Activated naive CD8-positive, alpha-beta T cell treated with anti-CD3 and anti-CD28 coated beads for 36 hours (primary cell): ENCODE measurements at regions not wholly inside any gene's neighbourhood (a gene's known extent, or its start where the extent isn't known, plus 50 kb on each side); places are given as distances from the start of the nearest gene placed in this dataset.

Source experiments
- DNase-seq: peaks from one replicate; pipeline ENCODE4 v3.0.0; 2021
- H3K27ac Mint-ChIP-seq: one replicate; pipeline ENCODE4 v1.8.0; 2022; ENCODE audit warnings: mild to moderate bottlenecking, moderate library complexity, mixed read lengths
- H3K27me3 Mint-ChIP-seq: one replicate; pipeline ENCODE4 v1.8.0; 2022; ENCODE audit warnings: mild to moderate bottlenecking, mixed read lengths
- H3K36me3 Mint-ChIP-seq: one replicate; pipeline ENCODE4 v1.8.0; 2021; ENCODE audit warnings: mild to moderate bottlenecking, mixed read lengths
- H3K4me1 Mint-ChIP-seq: one replicate; pipeline ENCODE4 v1.8.0; 2021; ENCODE audit warnings: mixed read lengths
- H3K4me3 Mint-ChIP-seq: one replicate; pipeline ENCODE4 v1.8.0; 2022; ENCODE audit warnings: mild to moderate bottlenecking, moderate library complexity, mixed read lengths
- H3K9me3 Mint-ChIP-seq: one replicate; pipeline ENCODE4 v1.8.0; 2022; ENCODE audit warnings: mixed read lengths

GRCh38 chr4:13102092-13102742 is 381.9 kb downstream of the RAB28 start:
- Mint-ChIP-seq H3K27ac (no peak overlapping the region), H3K9me3 (no peaks in the 10 kb centered on the region), H3K36me3 (no peaks in the 10 kb centered on the region), H3K4me1 (no peaks in the 10 kb centered on the region), H3K27me3 (no peaks in the 10 kb centered on the region), H3K4me3 (no peak overlapping the region)
- no peak for DNase-seq

DNA sequence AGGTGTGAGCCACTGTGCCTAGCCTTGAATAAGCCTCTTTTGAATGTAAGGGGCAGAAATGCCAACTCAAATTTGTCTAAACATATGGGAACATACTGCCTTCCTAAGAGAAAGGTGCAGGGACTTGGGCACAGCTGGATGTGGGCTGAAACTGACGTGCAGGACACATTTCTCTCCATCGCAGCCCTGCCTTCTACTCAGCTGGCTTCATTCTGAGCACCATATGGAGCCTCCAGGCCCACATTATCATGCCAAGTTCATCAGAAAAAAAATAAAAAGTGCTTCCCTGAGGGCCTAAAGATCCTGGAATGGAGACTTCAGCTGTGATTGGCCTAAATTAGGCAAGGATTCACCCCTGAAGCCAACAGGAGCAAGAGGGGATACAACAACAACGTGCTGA is 386.2 kb downstream of the RAB28 start:
- Mint-ChIP-seq H3K27ac (no peak overlapping the region), H3K9me3 (no peaks in the 10 kb centered on the region), H3K27me3 (no peaks in the 10 kb centered on the region), H3K4me3 (no peak overlapping the region), H3K4me1 (no peaks in the 10 kb centered on the region), H3K36me3 (no peaks in the 10 kb centered on the region)
- DNase-seq, result no peak

DNA sequence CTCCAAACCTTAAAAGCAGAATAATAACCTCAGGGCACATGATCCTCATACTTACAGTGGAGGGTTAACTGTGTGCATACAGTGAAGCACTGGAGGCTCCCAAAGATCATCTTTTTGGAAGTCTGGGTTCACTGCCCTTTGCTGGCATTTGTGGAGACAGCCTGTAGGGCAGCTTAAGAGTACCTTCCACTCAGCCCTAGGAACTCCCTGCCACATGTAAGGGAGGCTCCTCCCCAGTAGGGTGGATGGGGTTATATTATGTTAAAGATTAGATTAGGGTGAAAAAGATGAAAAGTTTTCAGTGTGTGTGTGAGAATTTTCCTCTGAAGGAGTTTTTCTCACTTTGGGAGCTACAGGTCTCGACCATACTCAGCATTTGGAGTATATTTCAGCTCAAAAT is 388.4 kb downstream of the RAB28 start:
- no peaks in the 10 kb centered on the region for H3K9me3 Mint-ChIP-seq
- H3K27ac Mint-ChIP-seq, result no peak overlapping the region
- no peaks in the 10 kb centered on the region for H3K27me3 Mint-ChIP-seq
- H3K4me3 Mint-ChIP-seq, result no peak overlapping the region
- H3K36me3 Mint-ChIP-seq, result no peaks in the 10 kb centered on the region
- no peaks in the 10 kb centered on the region for H3K4me1 Mint-ChIP-seq
- DNase-seq, result no peak

- no peaks in the 10 kb centered on the region for H3K9me3 Mint-ChIP-seq
These were observed 391.0 kb downstream of the RAB28 start for GRCh38 chr4:13093170-13093569.

DNA sequence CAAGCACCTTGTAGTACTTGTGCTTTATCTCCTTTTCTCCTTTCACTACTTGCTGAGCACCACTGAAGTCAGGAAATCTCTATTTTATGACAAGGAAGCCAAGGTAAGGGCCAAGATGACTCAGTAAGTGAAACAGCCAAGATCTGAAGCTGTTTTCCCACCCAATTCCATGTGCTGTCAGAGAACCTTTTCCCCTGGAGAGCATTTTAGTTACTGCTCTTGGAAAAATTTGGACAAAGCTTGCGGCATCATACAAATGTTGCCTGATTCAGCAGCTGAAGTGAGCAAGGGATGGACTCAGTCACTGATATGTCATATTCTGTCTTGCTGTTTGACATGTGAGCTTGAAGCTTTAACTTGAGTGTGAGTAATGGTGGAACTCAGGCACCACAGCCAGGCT is 391.4 kb downstream of the RAB28 start:
- H3K4me1 Mint-ChIP-seq, result no peaks in the 10 kb centered on the region
- DNase-seq, result no peak
- H3K27me3 Mint-ChIP-seq, result no peaks in the 10 kb centered on the region
- H3K36me3 Mint-ChIP-seq, result no peaks in the 10 kb centered on the region
- no peak overlapping the region for H3K27ac Mint-ChIP-seq
- no peak overlapping the region for H3K4me3 Mint-ChIP-seq
- H3K9me3 Mint-ChIP-seq, result no peaks in the 10 kb centered on the region

More at GRCh38 chr4:13093170-13093569, 391.0 kb downstream of the RAB28 start:
- Mint-ChIP-seq H3K4me1 (no peaks in the 10 kb centered on the region), H3K4me3 (no peak overlapping the region), H3K27me3 (no peaks in the 10 kb centered on the region), H3K27ac (no peak overlapping the region), H3K36me3 (no peaks in the 10 kb centered on the region)
- no peak for DNase-seq

DNA sequence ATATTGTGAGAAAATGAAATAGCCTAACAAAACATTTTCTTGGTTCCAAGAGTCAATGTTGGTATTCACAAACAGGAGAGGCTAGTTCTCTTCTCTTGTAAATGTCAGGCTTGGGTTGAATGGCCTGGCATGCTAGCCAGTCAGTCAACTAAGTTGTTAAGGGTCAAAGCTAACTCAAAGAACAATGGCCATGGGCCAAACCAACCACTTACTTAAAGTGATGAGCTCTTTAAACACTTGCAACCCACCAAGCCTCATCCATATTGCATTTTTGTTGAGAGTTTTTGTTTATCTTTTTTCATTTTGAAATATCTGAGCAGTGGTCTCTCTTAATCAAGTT is 394.5 kb downstream of the RAB28 start:
- H3K9me3 Mint-ChIP-seq, result no peaks in the 10 kb centered on the region
- no peak overlapping the region for H3K4me3 Mint-ChIP-seq
- H3K27me3 Mint-ChIP-seq, result no peaks in the 10 kb centered on the region
- DNase-seq, result no peak
- H3K36me3 Mint-ChIP-seq, result no peaks in the 10 kb centered on the region
- no peak overlapping the region for H3K27ac Mint-ChIP-seq
- H3K4me1 Mint-ChIP-seq, result no peaks in the 10 kb centered on the region

- H3K9me3 Mint-ChIP-seq, result peaks cover 1% of the 10 kb centered on the region
- no peak for DNase-seq
- no peak overlapping the region for H3K27ac Mint-ChIP-seq
- H3K27me3 Mint-ChIP-seq, result no peaks in the 10 kb centered on the region
- no peaks in the 10 kb centered on the region for H3K4me1 Mint-ChIP-seq
- H3K4me3 Mint-ChIP-seq, result no peak overlapping the region
- H3K36me3 Mint-ChIP-seq, result no peaks in the 10 kb centered on the region
These were observed 395.1 kb downstream of the RAB28 start for GRCh38 chr4:13088726-13089658.

DNA sequence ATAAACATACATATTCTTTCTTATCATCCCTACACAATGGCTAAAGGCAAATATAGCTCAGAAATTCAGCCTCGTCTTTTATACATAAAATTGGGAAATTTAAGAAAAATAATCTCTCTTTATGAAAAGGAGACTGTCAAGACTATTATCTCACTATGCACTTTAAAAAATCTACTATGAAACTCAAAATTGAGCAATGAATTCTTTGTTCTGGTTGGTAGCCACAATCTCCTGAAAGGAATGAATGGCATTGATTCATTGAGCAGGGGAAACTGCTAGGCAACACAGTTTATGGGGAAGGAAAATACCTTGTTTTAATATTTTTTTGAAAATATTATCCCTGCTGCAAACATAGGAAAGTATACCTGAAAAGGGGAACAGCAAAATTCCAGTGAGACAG is 397.1 kb downstream of the RAB28 start:
- H3K4me1 Mint-ChIP-seq, result no peaks in the 10 kb centered on the region
- H3K4me3 Mint-ChIP-seq, result no peak overlapping the region
- H3K27ac Mint-ChIP-seq, result no peak overlapping the region
- H3K9me3 Mint-ChIP-seq, result peaks cover 5% of the 10 kb centered on the region
- H3K36me3 Mint-ChIP-seq, result no peaks in the 10 kb centered on the region
- DNase-seq, result no peak
- no peaks in the 10 kb centered on the region for H3K27me3 Mint-ChIP-seq

DNA sequence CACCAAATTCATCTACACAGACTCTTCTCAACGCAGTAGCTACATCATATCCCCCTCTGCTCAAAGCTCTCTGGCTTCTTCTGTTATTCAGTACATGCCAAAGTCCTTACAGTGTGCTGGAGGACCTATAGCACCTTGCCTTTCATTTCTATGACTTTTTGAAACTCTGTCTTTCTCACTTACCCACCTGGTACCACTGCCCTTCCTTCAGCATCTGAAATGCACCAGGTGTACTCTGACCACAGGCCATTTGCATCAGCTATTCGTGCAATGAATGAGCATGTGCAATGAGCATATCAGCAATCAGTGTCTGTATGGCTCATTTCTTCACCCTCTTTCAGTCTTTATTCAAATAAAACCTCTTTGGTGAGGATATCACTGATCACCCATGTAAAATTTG is 399.9 kb downstream of the RAB28 start:
- no peak for DNase-seq
- Mint-ChIP-seq H3K36me3 (peaks cover 5% of the 10 kb centered on the region), H3K4me3 (no peak overlapping the region), H3K4me1 (no peaks in the 10 kb centered on the region), H3K9me3 (peaks cover 16% of the 10 kb centered on the region), H3K27me3 (no peaks in the 10 kb centered on the region), H3K27ac (no peak overlapping the region)

DNA sequence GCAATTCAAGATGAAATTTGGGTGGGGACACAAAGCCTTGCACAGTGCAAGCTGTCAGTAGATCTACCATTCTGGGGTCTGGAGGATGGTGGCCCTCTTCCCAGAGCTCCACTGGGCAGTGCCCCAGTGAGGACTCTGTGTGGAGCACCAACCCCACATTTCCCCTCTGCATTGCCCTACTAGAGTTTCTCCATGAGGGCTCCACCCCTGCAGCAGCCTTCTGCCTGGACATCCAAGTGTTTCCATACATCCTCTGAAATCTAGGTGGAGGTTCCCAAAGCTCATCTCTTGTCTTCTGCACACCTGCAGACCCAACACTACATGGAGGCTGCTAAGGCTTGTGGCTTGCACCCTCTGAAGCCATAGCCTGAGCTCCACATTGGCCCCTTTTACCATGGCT is 402.3 kb downstream of the RAB28 start:
- Mint-ChIP-seq H3K4me1 (no peaks in the 10 kb centered on the region), H3K27me3 (no peaks in the 10 kb centered on the region), H3K4me3 (no peak overlapping the region), H3K36me3 (peaks cover 5% of the 10 kb centered on the region), H3K27ac (no peak overlapping the region), H3K9me3 (peaks cover 16% of the 10 kb centered on the region)
- DNase-seq, result no peak

GRCh38 chr4:13067077-13067476 is 417.1 kb downstream of the RAB28 start:
- Mint-ChIP-seq H3K27me3 (no peaks in the 10 kb centered on the region), H3K36me3 (no peaks in the 10 kb centered on the region), H3K9me3 (peaks cover 2% of the 10 kb centered on the region), H3K4me3 (no peak overlapping the region), H3K4me1 (no peaks in the 10 kb centered on the region), H3K27ac (no peak overlapping the region)
- no peak for DNase-seq

- H3K36me3 Mint-ChIP-seq, result no peaks in the 10 kb centered on the region
- H3K27ac Mint-ChIP-seq, result no peak overlapping the region
- no peaks in the 10 kb centered on the region for H3K27me3 Mint-ChIP-seq
- no peaks in the 10 kb centered on the region for H3K9me3 Mint-ChIP-seq
- no peaks in the 10 kb centered on the region for H3K4me1 Mint-ChIP-seq
- no peak overlapping the region for H3K4me3 Mint-ChIP-seq
- no peak for DNase-seq
These were observed 425.1 kb downstream of the RAB28 start for GRCh38 chr4:13059019-13059418.

DNA sequence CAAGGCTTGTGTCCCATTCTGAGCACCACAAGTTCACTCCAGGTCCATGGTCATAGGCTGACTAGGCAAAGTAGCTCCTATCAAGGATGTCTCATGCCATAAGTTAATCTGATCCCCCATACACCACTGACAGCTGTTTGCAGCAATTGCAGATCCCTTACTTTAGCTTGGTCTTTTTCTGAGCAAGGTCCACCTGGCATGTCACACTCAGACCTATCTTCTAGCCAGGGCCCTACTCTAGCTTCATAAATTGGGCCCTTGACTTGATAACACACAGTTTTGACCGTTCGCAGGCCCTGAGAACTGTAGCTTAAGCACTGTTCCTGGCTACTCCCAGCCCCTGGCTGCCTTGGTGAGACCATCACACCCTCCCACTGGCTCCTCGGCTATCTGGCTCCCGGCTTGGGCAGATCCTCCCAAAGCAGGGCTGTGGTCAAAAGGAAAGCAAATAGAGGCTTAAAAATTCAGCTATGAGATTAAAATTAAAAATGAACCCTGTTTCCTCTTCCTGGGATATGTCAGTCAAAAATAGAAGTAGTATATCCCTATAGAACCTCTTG is 427.4 kb downstream of the RAB28 start:
- Mint-ChIP-seq H3K36me3 (no peaks in the 10 kb centered on the region), H3K4me1 (no peaks in the 10 kb centered on the region), H3K27ac (no peak overlapping the region), H3K27me3 (no peaks in the 10 kb centered on the region), H3K9me3 (no peaks in the 10 kb centered on the region), H3K4me3 (no peak overlapping the region)
- no peak for DNase-seq

DNA sequence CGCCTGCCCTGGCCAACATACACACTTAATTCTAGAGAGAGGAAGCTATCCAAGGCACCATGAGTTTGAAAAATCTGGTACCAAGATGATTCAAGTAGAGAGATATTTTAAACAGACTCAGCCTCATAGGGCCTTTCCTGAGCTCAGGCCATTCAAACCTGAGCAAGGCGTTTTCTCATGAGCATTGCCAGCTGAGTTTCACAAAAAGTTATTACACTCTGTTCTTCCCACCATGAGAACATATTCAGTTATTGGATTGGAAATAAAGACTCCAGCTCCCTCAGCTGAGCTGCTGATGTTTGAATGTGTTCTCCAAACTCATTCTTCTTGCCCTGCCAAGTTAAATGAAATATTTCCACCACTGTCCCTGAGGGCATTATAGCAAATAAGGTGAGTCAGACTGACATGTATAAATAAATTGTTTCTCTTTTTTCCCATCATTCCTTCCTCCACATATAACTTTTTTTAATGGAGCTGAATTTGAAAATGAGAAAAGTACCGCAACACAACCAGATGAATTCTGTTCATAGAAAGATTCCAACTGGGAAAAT is 429.6 kb downstream of the RAB28 start:
- Mint-ChIP-seq H3K36me3 (no peaks in the 10 kb centered on the region), H3K4me1 (no peaks in the 10 kb centered on the region), H3K4me3 (no peak overlapping the region), H3K27me3 (no peaks in the 10 kb centered on the region), H3K27ac (no peak overlapping the region), H3K9me3 (no peaks in the 10 kb centered on the region)
- DNase-seq, result no peak

DNA sequence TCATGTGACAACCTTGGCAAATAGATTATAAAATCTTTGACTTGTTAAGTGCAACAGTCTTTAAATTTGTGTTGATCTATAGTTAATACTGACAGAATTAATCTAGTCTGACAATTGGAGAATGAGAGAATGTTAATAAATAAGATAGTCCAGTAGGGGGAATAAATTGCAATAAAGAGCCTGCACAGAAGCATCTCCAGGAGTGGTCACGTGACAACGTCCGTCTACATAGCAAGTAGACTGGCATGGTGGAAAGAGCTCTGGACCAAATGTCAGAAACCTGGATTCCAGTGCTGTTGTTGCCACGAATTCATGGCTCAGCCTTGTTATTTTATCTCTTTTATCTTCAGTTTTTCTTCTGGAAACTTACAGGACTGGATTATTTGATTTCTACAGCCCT is 436.5 kb downstream of the RAB28 start:
- H3K27ac Mint-ChIP-seq, result no peak overlapping the region
- no peaks in the 10 kb centered on the region for H3K4me1 Mint-ChIP-seq
- peaks cover 2% of the 10 kb centered on the region for H3K36me3 Mint-ChIP-seq
- H3K27me3 Mint-ChIP-seq, result no peaks in the 10 kb centered on the region
- H3K9me3 Mint-ChIP-seq, result peaks cover 5% of the 10 kb centered on the region
- no peak for DNase-seq
- no peak overlapping the region for H3K4me3 Mint-ChIP-seq
